Tibial artery (tissue), 4 donors: ENCODE measurements at regions not wholly inside any gene's neighbourhood (a gene's known extent, or its start where the extent isn't known, plus 50 kb on each side); places are given as distances from the start of the nearest gene placed in this dataset.

Source experiments
- DNase-seq, 2 donors: peaks; one replicate each; pipeline ENCODE4 v3.0.0-alpha.2; 2019
- H3K27ac ChIP-seq, 2 donors: fragments of 200-600 bp; sonication (generic) in 1 of 2; 1 replicate in 1 of 2; 2 replicates in 1 of 2; pipeline ENCODE4 v1.5.1; 2018 to 2019; ENCODE audit warnings: mild to moderate bottlenecking in 1 of 2
- H3K27me3 ChIP-seq, 2 donors: fragments of 200-600 bp; sonication (generic) in 1 of 2; one replicate each; pipeline versions ENCODE4 v1.5.1 to v1.6.0; 2016 to 2019
- H3K36me3 ChIP-seq, 3 donors: fragments of 200-600 bp; sonication (generic) in 2 of 3; one replicate each; pipeline ENCODE4 v1.5.1; 2016 to 2019; ENCODE audit warnings: mild to moderate bottlenecking in 2 of 3
- H3K4me1 ChIP-seq, 4 donors: fragments of 200-600 bp; sonication (generic) in 2 of 4; 1 replicate in 3 of 4; 2 replicates in 1 of 4; pipeline ENCODE4 v1.5.1; 2016 to 2019
- H3K4me3 ChIP-seq, 2 donors: fragments of 200-600 bp; sonication (generic) in 1 of 2; 1 replicate in 1 of 2; 2 replicates in 1 of 2; pipeline ENCODE4 v1.5.1; 2018 to 2019; ENCODE audit warnings: mild to moderate bottlenecking in 2 of 2
- H3K9me3 ChIP-seq, 3 donors: fragments of 200-600 bp; sonication (generic) in 1 of 3; one replicate each; pipeline ENCODE4 v1.5.1; 2016 to 2019
- CTCF ChIP-seq, 2 experiments: fragments of 200-600 bp in 1 of 2; fragments of 450-650 bp in 1 of 2; IDR thresholded peaks; one replicate each; pipeline ENCODE4 v1.5.1; 2017 to 2019; ENCODE audit warnings: antibody characterized with exemption in 2 of 2, mild to moderate bottlenecking in 1 of 2, moderate library complexity in 1 of 2
- intact Hi-C: fragments of 100-400 bp; cut with DNase I; formaldehyde crosslinking; loops from one replicate; pipeline ENCODE4 v1.15.0; 2023; ENCODE audit warnings: low total_unique reads

GRCh38 chr20:22771706-22772105 lies 187.3 kb upstream of the FOXA2 start:
- Histone ChIP-seq H3K4me1 (peaks cover 0 to 19% (median 7%) of the 10 kb centered on the region in 4 donors), H3K9me3 (no peaks in the 10 kb centered on the region), H3K36me3 (no peaks in the 10 kb centered on the region), H3K4me3 (no peak overlapping the region), H3K27me3 (no peaks in the 10 kb centered on the region), H3K27ac (no peak overlapping the region)
- intact Hi-C loops: no loop called here
- no peak for TF ChIP-seq CTCF (IDR thresholded peaks at IDR 0.05)
- DNase-seq: no peak

GRCh38 chr20:22773344-22773743 lies 189.0 kb upstream of the FOXA2 start:
- H3K4me3 ChIP-seq: no peak overlapping the region
- no peak for DNase-seq
- H3K9me3 ChIP-seq: no peaks in the 10 kb centered on the region
- intact Hi-C loops: no loop called here
- H3K27ac ChIP-seq: no peak overlapping the region
- no peak for TF ChIP-seq CTCF (IDR thresholded peaks at IDR 0.05)
- H3K4me1 ChIP-seq: peaks cover 0 to 12% (median 4%) of the 10 kb centered on the region in 4 donors
- no peaks in the 10 kb centered on the region for H3K36me3 ChIP-seq
- H3K27me3 ChIP-seq: no peaks in the 10 kb centered on the region

GRCh38 chr20:22775256-22775655 lies 190.9 kb upstream of the FOXA2 start:
- H3K27ac ChIP-seq: no peak overlapping the region
- DNase-seq: no peak
- no peaks in the 10 kb centered on the region for H3K9me3 ChIP-seq
- no peaks in the 10 kb centered on the region for H3K4me1 ChIP-seq
- TF ChIP-seq CTCF (IDR thresholded peaks at IDR 0.05): no peak
- no peaks in the 10 kb centered on the region for H3K27me3 ChIP-seq
- H3K36me3 ChIP-seq: no peaks in the 10 kb centered on the region
- no peak overlapping the region for H3K4me3 ChIP-seq
- intact Hi-C loops: no loop called here

GRCh38 chr20:22775671-22776139 lies 191.3 kb upstream of the FOXA2 start:
- intact Hi-C loops: no loop called here
- no peak for DNase-seq
- no peaks in the 10 kb centered on the region for H3K36me3 ChIP-seq
- H3K27ac ChIP-seq: no peak overlapping the region
- TF ChIP-seq CTCF (IDR thresholded peaks at IDR 0.05): no peak
- H3K27me3 ChIP-seq: no peaks in the 10 kb centered on the region
- H3K9me3 ChIP-seq: no peaks in the 10 kb centered on the region
- H3K4me1 ChIP-seq: no peaks in the 10 kb centered on the region
- no peak overlapping the region for H3K4me3 ChIP-seq

- intact Hi-C loops: no loop called here
- Histone ChIP-seq H3K4me1 (no peaks in the 10 kb centered on the region), H3K27ac (no peak overlapping the region), H3K4me3 (no peak overlapping the region), H3K36me3 (no peaks in the 10 kb centered on the region), H3K27me3 (no peaks in the 10 kb centered on the region), H3K9me3 (no peaks in the 10 kb centered on the region)
- no peak for TF ChIP-seq CTCF (IDR thresholded peaks at IDR 0.05)
- DNase-seq: no peak
Measured at GRCh38 chr20:22776369-22776768, 192.0 kb upstream of the FOXA2 start.

GRCh38 chr20:22779878-22780277 lies 195.5 kb upstream of the FOXA2 start:
- Histone ChIP-seq H3K36me3 (no peaks in the 10 kb centered on the region), H3K27ac (no peak overlapping the region), H3K27me3 (no peaks in the 10 kb centered on the region), H3K4me1 (no peaks in the 10 kb centered on the region), H3K4me3 (no peak overlapping the region), H3K9me3 (no peaks in the 10 kb centered on the region)
- no peak for DNase-seq
- intact Hi-C loops: no loop called here
- TF ChIP-seq CTCF (IDR thresholded peaks at IDR 0.05): no peak
